ACC112 (cell line): ENCODE measurements at regions not wholly inside any gene's neighbourhood (a gene's known extent, or its start where the extent isn't known, plus 50 kb on each side); places are given as distances from the start of the nearest gene placed in this dataset.

Experiments
- H2AFZ ChIP-seq: fragments of 200-600 bp; sonication (generic); one replicate; pipeline ENCODE4 v1.6.0; 2017; ENCODE audit warnings: antibody characterized with exemption, low read length; ENCODE audit not compliant: unreplicated experiment
- H3K27ac ChIP-seq: fragments of 200-600 bp; sonication (generic); 2 replicates; pipeline ENCODE4 v1.5.1; 2014; ENCODE audit warnings: low read depth, mild to moderate bottlenecking, antibody characterized with exemption, low read length, moderate library complexity
- H3K27me3 ChIP-seq: fragments of 200-600 bp; sonication (generic); 2 replicates; pipeline ENCODE4 v1.6.1; 2014; ENCODE audit warnings: mild to moderate bottlenecking, antibody characterized with exemption, low read length, moderate library complexity, mixed read lengths; ENCODE audit not compliant: insufficient read depth
- H3K36me3 ChIP-seq: fragments of 200-600 bp; sonication (generic); 2 replicates; pipeline ENCODE4 v1.6.1; 2016; ENCODE audit warnings: mild to moderate bottlenecking, antibody characterized with exemption, low read length, moderate library complexity, mixed read lengths; ENCODE audit not compliant: insufficient read depth
- H3K4me1 ChIP-seq: fragments of 200-600 bp; sonication (generic); one replicate; pipeline ENCODE4 v1.6.1; 2016; ENCODE audit warnings: low read length, mixed read lengths; ENCODE audit not compliant: insufficient read depth, unreplicated experiment, control insufficient read depth
- H3K4me3 ChIP-seq: fragments of 200-600 bp; sonication (generic); 2 replicates; pipeline ENCODE4 v1.5.1; 2014; ENCODE audit warnings: mild to moderate bottlenecking, low read depth, low read length
- H3K79me2 ChIP-seq: fragments of 200-600 bp; sonication (generic); one replicate; pipeline ENCODE4 v1.6.0; 2016; ENCODE audit warnings: low read length; ENCODE audit not compliant: control insufficient read depth, unreplicated experiment, insufficient read depth

DNA sequence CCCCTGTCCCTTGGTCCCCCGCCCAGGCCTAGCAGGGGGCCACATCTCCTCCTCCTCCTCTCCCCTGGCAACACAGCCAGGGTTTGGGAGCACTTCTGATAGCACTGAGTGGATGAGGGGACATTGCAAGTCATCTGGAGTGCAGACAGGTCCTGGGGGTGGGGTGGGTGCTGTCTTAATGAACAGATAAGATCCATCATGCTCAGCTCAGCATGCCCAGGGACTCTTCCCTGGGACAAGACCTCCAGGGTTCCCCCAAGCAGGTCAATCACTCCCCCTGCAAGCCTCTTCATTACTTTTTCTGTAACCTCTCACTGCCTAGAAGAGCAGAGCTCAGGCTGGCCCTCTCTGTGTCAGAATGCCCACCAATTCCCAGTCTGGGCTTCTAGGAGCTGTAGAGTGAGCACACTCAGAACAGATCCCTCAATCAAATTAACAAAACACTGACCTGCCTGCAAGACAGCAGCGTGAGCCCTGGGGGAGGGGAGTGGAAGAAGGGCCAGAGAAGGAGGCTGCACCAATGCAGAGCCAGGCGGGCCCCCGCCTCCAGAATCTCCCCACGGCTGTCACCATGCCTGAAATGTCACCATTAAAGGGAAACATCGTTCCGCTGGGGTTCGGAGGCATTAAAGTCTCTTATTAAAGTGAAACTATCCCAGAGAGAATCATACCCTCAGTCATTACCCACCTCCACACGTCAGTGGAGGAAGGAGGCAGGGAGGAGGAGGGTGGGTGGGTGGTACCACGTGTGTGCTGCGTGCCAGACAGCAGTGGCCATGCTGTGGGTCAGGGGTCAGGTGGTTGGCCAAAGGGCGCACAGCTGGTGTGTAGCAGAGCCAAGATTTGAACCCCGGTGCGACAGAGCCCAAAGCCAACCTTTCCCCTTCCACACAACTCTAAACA lies 114.7 kb upstream of the LINGO1 start:
- no peaks in the 10 kb centered on the region for H3K79me2 ChIP-seq
- no peak overlapping the region for H3K27ac ChIP-seq
- no peaks in the 10 kb centered on the region for H3K36me3 ChIP-seq
- H3K4me1 ChIP-seq, result no peaks in the 10 kb centered on the region
- H2AFZ ChIP-seq, result peak overlapping the region; percentile 76
- peak overlapping the region; percentile 53 for H3K4me3 ChIP-seq
- peaks cover 21% of the 10 kb centered on the region for H3K27me3 ChIP-seq

GRCh38 chr15:77746254-77747174 lies 113.8 kb upstream of the LINGO1 start:
- Histone ChIP-seq H3K79me2 (no peaks in the 10 kb centered on the region), H2AFZ (no peak overlapping the region), H3K4me3 (no peak overlapping the region), H3K36me3 (no peaks in the 10 kb centered on the region), H3K27ac (no peak overlapping the region), H3K4me1 (no peaks in the 10 kb centered on the region), H3K27me3 (peaks cover 21% of the 10 kb centered on the region)

GRCh38 chr15:77744398-77744797 lies 111.7 kb upstream of the LINGO1 start:
- Histone ChIP-seq H3K4me1 (no peaks in the 10 kb centered on the region), H3K27ac (no peak overlapping the region), H3K79me2 (no peaks in the 10 kb centered on the region), H3K36me3 (no peaks in the 10 kb centered on the region), H3K27me3 (peaks cover 40% of the 10 kb centered on the region), H3K4me3 (no peak overlapping the region), H2AFZ (no peak overlapping the region)

DNA sequence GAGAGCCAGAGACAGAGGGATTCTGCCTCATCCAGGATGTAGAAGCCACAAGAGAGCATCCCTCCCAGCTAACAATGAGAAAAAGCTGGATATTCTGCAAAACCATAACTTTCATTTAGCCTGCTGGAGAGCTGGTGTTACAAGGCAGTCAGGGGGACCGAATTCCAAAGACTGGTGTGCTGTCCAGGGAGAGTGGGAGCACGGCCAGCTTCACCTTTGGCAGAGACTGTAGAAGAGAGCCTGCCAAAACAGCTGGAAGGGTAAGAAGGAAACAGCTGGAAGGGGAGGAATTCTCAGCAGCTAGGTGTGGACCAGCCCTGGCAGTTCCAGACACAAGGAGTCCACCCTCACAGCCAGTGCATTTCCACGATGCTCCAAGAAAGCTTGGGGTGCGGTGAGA lies 109.9 kb upstream of the LINGO1 start:
- peaks cover 59% of the 10 kb centered on the region for H3K27me3 ChIP-seq
- H3K27ac ChIP-seq, result no peak overlapping the region
- no peaks in the 10 kb centered on the region for H3K36me3 ChIP-seq
- H2AFZ ChIP-seq, result no peak overlapping the region
- no peak overlapping the region for H3K4me3 ChIP-seq
- H3K79me2 ChIP-seq, result no peaks in the 10 kb centered on the region
- no peaks in the 10 kb centered on the region for H3K4me1 ChIP-seq

- Histone ChIP-seq H3K4me1 (no peaks in the 10 kb centered on the region), H3K27ac (no peak overlapping the region), H3K27me3 (peaks cover 63% of the 10 kb centered on the region), H3K79me2 (no peaks in the 10 kb centered on the region), H2AFZ (no peak overlapping the region), H3K36me3 (no peaks in the 10 kb centered on the region), H3K4me3 (no peak overlapping the region)
These were observed 109.4 kb upstream of the LINGO1 start for GRCh38 chr15:77742127-77742526.

- Histone ChIP-seq H3K4me1 (no peaks in the 10 kb centered on the region), H3K79me2 (no peaks in the 10 kb centered on the region), H2AFZ (no peak overlapping the region), H3K36me3 (no peaks in the 10 kb centered on the region), H3K27me3 (peaks cover 69% of the 10 kb centered on the region), H3K27ac (no peak overlapping the region), H3K4me3 (no peak overlapping the region)
These were observed 108.4 kb upstream of the LINGO1 start for GRCh38 chr15:77741106-77741505.

DNA sequence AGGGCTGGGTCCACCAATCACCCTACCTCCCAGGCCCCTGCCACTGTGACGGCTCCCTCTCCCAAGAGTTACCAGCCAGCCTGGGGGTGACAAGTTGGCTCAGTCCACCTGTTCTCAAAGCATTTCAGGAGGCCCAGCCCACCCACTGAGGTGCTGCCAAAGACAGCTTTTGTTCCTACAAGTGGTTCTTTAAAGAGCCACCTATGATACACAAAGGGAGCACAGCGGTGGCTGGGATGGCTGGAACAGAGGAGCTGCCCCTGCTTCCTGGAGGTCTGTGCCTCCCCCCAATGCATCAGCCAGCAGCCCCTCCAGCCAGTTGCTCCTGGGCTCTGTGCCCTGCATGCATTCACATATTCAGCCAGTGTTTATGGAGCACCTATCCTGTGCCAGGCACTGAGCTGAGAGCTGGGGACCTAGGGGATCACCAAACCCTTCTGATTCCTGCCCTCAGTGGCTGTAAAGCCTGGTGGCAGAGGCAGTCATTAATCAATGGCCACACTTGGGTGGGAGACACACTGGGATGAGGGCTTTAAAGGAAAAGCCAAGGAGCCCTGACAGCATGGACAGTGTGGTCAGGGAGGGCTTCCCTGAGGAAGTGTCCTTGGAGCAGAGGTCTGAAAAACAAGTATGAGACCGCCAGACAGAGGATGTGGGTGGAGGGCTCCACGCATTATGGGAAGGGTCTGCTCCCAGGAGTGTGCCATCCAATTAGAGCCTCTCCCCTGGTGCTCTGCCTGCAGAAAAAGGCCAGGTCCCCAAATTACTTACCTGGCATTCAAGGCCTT lies 107.1 kb upstream of the LINGO1 start:
- no peak overlapping the region for H3K4me3 ChIP-seq
- H3K27ac ChIP-seq, result no peak overlapping the region
- no peak overlapping the region for H2AFZ ChIP-seq
- H3K79me2 ChIP-seq, result no peaks in the 10 kb centered on the region
- no peaks in the 10 kb centered on the region for H3K36me3 ChIP-seq
- H3K27me3 ChIP-seq, result peaks cover 83% of the 10 kb centered on the region
- H3K4me1 ChIP-seq, result no peaks in the 10 kb centered on the region

- H3K4me3 ChIP-seq, result no peak overlapping the region
- no peaks in the 10 kb centered on the region for H3K79me2 ChIP-seq
- H3K36me3 ChIP-seq, result no peaks in the 10 kb centered on the region
- peaks cover 83% of the 10 kb centered on the region for H3K27me3 ChIP-seq
- H2AFZ ChIP-seq, result no peak overlapping the region
- no peaks in the 10 kb centered on the region for H3K4me1 ChIP-seq
- H3K27ac ChIP-seq, result no peak overlapping the region
These were observed 106.0 kb upstream of the LINGO1 start for GRCh38 chr15:77738441-77739302.

DNA sequence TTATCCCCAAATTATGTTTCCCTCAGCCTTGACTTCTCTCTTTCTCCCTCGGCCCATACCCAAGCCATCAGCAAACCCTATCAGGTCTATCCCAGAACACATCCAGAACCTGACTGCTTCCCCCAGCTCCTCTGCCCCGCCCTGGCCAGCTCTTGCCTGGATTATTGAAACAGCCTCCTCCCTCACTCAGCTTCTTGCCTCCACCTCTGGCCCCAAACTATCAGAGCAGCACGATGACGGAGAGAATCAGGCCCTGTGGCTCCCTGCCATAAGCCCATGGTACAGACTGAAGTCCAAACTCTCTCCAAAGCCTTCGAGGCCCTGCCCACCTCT lies 105.3 kb upstream of the LINGO1 start:
- H2AFZ ChIP-seq, result no peak overlapping the region
- no peaks in the 10 kb centered on the region for H3K4me1 ChIP-seq
- no peak overlapping the region for H3K27ac ChIP-seq
- no peaks in the 10 kb centered on the region for H3K36me3 ChIP-seq
- H3K27me3 ChIP-seq, result peaks cover 81% of the 10 kb centered on the region
- H3K4me3 ChIP-seq, result no peak overlapping the region
- no peaks in the 10 kb centered on the region for H3K79me2 ChIP-seq
